ENCODE measurements at regions not wholly inside any gene's neighbourhood (a gene's known extent, or its start where the extent isn't known, plus 50 kb on each side); places are given as distances from the start of the nearest gene placed in this dataset.

- H3K4me2 ChIP-seq (ENCODE audit: insufficient read depth, low read length) = no peak overlapping the region
- no peak for TF ChIP-seq CTCF (IDR thresholded peaks at IDR 0.05; ENCODE audit: extremely low read depth in 1 of 2, insufficient read depth in 1 of 2, low read depth in 1 of 2, low read length in 2 of 2)
- TF ChIP-seq JUN (IDR thresholded peaks at IDR 0.05; ENCODE audit: borderline replicate concordance, insufficient read depth, insufficient read length, low read depth) = no peak
- no peak for TF ChIP-seq GATA2 (IDR thresholded peaks at IDR 0.05; ENCODE audit: insufficient read depth, insufficient read length, low read depth, low read length)
- TF ChIP-seq FOS (IDR thresholded peaks at IDR 0.05; ENCODE audit: borderline replicate concordance, insufficient read depth, low read length) = no peak
- TF ChIP-seq POLR2A (IDR thresholded peaks at IDR 0.05; ENCODE audit: low read depth, low read length) = no peak
- TF ChIP-seq POLR2AphosphoS5 (IDR thresholded peaks at IDR 0.05; ENCODE audit: insufficient read depth, low read depth, low read length) = no peak
Observed at GRCh38 chr2:129914538-129915302, 64.7 kb upstream of the RAB6C start.

More at GRCh38 chr2:129914538-129915302, 64.7 kb upstream of the RAB6C start:
- intact Hi-C loops (cut with micrococcal nuclease) (no loop called here), dilution Hi-C loops (cut with MboI; ENCODE audit: extremely low pct_ligation_motif_present, low sequenced_read_pairs) (no loop called here)
- BruUV-seq (replicated peaks) = no TSS peak
- no peaks in the 10 kb centered on the region for H4K20me1 ChIP-seq (replicated peaks; ENCODE audit: control insufficient read depth, extremely low read depth, insufficient read depth, low read length)
- H3K4me3 ChIP-seq (replicated peaks in 1 of 3; ENCODE audit: insufficient read depth in 1 of 3, low read depth in 1 of 3, low read length in 3 of 3) = no peak overlapping the region
- H3K9me1 ChIP-seq (replicated peaks; ENCODE audit: control insufficient read depth, extremely low read depth, insufficient read depth, low read length) = no peaks in the 10 kb centered on the region
- no peaks in the 10 kb centered on the region for H3K27me3 ChIP-seq (ENCODE audit: control insufficient read depth in 2 of 2, insufficient read depth in 2 of 2, low read length in 2 of 2)
- no peaks in the 10 kb centered on the region for H3K79me2 ChIP-seq (ENCODE audit: control insufficient read depth, insufficient read depth, low read length)
- H3K27ac ChIP-seq (ENCODE audit: insufficient read depth, low read depth, low read length) = no peak overlapping the region
- DNase-seq (ENCODE audit: low read depth, low spot score) = no peak
- POLR2A ChIA-PET = no interaction called here
- no peak overlapping the region for H2AFZ ChIP-seq (ENCODE audit: low read depth, low read length)
- no peak for FAIRE-seq
- H3K4me1 ChIP-seq (ENCODE audit: control insufficient read depth, extremely low read depth, insufficient read depth, low read length) = no peaks in the 10 kb centered on the region
- CTCF ChIA-PET = no interaction called here
- H3K9ac ChIP-seq (replicated peaks; ENCODE audit: extremely low read depth, insufficient read depth, low read length) = no peak overlapping the region
- no peaks in the 10 kb centered on the region for H3K9me3 ChIP-seq (replicated peaks; ENCODE audit: control insufficient read depth, insufficient read depth, low read length)
- H3K36me3 ChIP-seq (ENCODE audit: control insufficient read depth in 2 of 2, extremely low read depth in 1 of 2, insufficient read depth in 2 of 2, low read length in 2 of 2) = no peaks in the 10 kb centered on the region
